H54 (cell line): ENCODE measurements at regions not wholly inside any gene's neighbourhood (a gene's known extent, or its start where the extent isn't known, plus 50 kb on each side); places are given as distances from the start of the nearest gene placed in this dataset.
"Not testable (repeated sequence)": the region's sequence is repeated elsewhere in the genome, so short reads cannot be mapped to it uniquely, and the experiment has no call there.

Source experiments
- DNase-seq: peaks from one replicate; pipeline ENCODE4 v3.0.0; 2011; ENCODE audit warnings: low spot score, mixed read lengths; ENCODE audit not compliant: insufficient read length
- FAIRE-seq: peaks from 3 replicates; lab custom pipeline; 2011; peaks lifted over from hg19 to GRCh38; lab: Jason Lieb, UNC
- POLR2A ChIP-seq: IDR thresholded peaks from 2 replicates; pipeline ENCODE4 v1.6.1; 2011; ENCODE audit warnings: low read depth, mild to moderate bottlenecking, low read length

- no peak for DNase-seq
- TF ChIP-seq POLR2A = no peak
- FAIRE-seq = no peak
Measured at GRCh38 chr3:177337541-177338331, 140.5 kb upstream of the TBL1XR1 start.

GRCh38 chr3:177338697-177339219 lies 141.5 kb upstream of the TBL1XR1 start:
- no peak for FAIRE-seq
- DNase-seq = no peak
- no peak for TF ChIP-seq POLR2A

DNA sequence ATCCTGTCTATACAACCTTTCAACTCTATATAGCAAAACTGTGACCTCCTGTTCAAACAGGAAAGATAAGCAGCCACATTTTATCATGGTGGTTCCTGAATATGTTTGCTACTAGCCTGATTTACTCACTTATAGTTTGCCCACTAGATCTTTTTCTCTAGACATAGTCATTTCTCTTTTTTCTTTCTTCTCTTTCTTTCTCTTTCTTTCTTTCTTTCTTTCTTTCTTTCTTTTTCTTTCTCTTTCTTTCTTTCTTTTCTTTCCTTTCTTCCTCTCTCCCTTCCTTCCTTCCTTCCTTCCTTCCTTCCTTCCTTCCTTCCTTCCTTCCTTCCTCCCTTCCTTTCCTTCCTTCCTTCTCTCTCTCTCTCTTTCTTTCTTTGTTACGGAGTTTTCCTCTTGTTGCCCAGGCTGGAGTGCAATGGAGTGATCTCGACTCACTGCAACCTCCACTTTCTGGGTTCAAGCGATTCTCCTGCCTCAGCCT lies 142.0 kb upstream of the TBL1XR1 start:
- FAIRE-seq, DNase-seq: not testable (repeated sequence)

DNA sequence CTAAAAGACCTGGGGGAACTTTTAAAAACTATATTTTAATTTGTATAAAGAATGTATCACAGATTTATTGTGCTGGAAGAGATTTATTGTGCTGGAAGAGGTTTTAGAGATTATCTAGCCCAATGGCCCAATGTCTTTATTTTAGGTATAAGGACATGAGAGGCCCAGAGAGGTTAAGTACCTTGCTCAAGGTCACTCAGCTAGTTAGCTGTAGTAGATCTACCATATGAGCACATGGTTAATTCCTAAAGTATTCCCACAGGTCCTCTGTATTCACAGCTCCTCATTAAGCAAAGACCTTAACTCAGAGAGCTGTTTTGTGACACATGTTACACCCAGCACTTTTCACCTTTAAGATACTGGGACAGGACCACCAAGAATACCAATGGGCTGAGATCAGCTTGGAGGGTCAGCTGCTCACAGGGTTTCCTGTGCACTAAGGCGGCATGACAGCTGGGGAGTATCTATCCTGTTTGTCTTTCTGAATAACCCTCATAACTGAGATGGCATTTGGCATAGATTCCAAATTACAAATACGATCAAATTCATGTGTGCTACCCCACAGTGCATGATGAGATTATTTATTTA lies 143.1 kb upstream of the TBL1XR1 start:
- no peak for TF ChIP-seq POLR2A
- no peak for DNase-seq
- no peak for FAIRE-seq

GRCh38 chr3:177341736-177342419 lies 144.6 kb upstream of the TBL1XR1 start:
- no peak for TF ChIP-seq POLR2A
- DNase-seq = no peak
- FAIRE-seq = no peak

DNA sequence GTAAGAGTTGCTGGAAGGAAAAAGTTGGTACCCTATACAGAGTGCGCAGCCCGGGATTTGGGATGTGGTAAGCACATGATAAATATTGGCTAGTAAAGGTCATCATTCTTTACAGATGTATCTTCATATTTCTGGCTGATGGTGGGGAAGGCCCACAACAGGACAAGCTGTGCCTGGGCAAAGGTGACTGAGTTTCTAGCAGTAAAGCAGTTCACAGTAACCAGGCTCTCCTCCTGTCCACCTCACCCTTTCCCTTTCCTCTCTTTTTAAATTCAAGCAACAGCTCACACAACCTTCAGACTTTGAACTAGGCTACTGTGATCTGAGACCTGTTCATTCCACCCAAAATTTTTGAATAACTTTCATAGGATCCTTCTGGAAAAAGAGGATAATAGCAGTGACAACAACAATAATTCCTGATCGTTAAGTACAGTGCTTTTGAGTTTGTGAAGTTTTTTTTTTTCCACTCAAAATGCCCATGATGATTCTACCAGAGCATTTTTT lies 145.9 kb upstream of the TBL1XR1 start:
- TF ChIP-seq POLR2A = no peak
- FAIRE-seq = no peak
- no peak for DNase-seq

DNA sequence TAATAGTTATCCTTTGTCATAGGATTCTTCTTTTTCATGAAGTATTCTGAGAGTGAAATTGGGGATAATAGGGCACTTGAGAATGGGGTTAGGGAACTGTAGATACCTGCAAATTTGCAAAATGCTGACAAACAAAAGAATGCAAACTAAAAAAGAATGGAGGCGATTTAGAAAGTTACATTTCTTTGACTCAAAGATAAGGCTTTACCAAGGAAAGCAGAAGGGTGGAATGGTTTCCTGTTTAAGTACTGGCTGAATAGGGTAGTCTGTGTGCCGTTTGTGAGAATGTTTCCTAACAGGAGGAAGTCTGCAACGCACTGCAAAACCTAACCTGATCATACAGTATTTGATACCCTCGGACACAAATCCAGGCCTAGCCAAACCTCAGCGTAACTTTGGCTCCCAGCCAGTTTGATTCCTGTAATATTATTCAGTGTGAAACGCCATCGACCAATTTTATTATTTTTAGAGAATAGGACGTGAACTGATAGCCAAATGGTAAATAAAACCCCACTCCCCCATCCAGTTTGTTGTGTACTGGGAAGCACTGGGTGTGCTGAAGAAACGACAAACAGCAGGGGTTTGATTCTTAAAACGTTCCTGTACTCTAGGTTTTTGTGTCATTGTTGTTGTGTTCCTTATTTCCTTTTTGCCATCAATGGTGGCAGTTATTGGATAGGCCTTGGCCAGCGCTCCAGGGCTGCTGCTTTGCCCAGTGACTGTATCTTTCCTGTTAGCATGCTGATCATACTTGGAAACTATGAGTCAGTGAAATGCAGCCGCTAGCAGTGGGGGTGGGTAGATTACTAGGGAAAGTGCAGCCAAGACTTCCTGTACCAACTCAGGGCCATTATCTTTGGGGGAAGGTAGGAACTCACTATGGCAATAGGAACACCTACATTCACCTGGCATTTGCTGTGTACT lies 148.0 kb upstream of the TBL1XR1 start:
- TF ChIP-seq POLR2A = no peak
- DNase-seq = peak; percentile 63
- FAIRE-seq = peak; percentile 98

GRCh38 chr3:177345973-177346503 lies 148.8 kb upstream of the TBL1XR1 start:
- FAIRE-seq (no peak), DNase-seq (no peak)
- TF ChIP-seq POLR2A = no peak

DNA sequence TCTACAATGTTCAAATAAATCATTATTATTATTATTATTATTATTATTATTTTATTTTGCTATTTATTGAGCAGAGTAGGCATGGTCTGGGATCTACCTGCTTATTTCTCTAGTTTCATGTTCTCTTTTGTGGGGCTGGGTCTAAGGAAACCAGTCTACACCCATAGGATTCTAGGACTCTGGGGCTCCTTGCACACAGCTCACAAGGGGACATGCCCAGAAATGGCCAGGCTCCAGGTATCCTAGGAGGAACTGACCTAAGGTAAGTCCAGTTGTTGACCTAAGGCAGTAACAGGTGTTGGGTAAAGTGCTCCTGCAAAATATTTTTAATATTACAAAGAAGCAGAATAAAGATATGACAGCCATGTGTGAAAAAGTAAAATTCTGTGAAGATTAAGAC lies 149.6 kb upstream of the TBL1XR1 start:
- FAIRE-seq = no peak
- no peak for TF ChIP-seq POLR2A

DNA sequence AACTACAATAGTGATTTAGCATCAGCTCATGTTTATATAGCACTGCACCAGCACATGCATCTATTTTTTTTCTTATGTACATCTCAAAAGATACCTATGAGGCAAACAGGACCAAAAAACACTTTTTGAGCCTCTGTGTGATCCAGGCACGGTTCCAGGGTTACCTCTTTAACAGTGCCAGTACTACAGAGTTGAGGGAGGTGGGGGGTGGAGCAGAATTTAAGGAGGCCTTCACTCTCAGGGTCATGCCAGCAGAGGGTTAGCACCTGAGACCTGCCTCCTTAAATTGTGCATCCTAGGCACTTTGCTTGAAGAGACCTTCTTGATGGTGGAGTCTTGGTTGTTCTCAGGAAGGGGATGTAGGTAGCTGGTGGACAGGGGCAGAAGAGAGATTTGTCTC lies 150.3 kb upstream of the TBL1XR1 start:
- FAIRE-seq = no peak
- DNase-seq = no peak
- TF ChIP-seq POLR2A = no peak

More for the DNA sequence above, 149.6 kb upstream of the TBL1XR1 start:
- DNase-seq = no peak

DNA sequence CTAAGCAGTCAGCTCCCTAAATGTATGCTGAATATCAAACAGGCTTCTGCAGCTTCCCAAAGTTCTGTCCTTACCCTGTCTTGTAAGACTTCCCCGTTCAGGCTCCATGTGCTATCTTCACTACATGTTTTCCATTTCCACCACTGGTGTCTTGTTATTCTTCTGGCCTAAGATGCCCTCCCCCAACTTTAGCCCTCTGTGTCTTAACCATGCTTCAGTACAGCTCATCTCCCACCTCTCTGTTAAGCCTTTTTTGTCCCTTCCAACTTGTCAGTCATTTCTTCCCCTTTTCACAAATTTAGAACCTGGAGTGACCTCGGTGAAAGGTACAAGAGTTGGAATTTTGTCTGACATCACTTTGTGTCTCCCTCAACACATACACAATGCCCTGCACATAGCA lies 151.7 kb upstream of the TBL1XR1 start:
- no peak for TF ChIP-seq POLR2A
- FAIRE-seq (no peak), DNase-seq (no peak)

- TF ChIP-seq POLR2A = no peak
- DNase-seq (no peak), FAIRE-seq (no peak)
Measured at GRCh38 chr3:177349384-177349783, 152.1 kb upstream of the TBL1XR1 start.

- no peak for TF ChIP-seq POLR2A
- DNase-seq (no peak), FAIRE-seq (no peak)
Measured at GRCh38 chr3:177350121-177350520, 152.8 kb upstream of the TBL1XR1 start.
